Gastroesophageal sphincter (tissue), 3 donors: ENCODE measurements at regions not wholly inside any gene's neighbourhood (a gene's known extent, or its start where the extent isn't known, plus 50 kb on each side); places are given as distances from the start of the nearest gene placed in this dataset.

Source experiments
- CTCF ChIP-seq, 4 experiments: fragments of 200-600 bp in 2 of 4; fragments of 450-650 bp in 2 of 4; sonication (generic) in 1 of 4; IDR thresholded peaks; one replicate each; pipeline ENCODE4 v1.5.1; 2017 to 2019; ENCODE audit warnings: antibody characterized with exemption in 4 of 4, mild to moderate bottlenecking in 2 of 4, moderate library complexity in 2 of 4
- POLR2A ChIP-seq, 2 donors: fragments of 450-650 bp; IDR thresholded peaks; one replicate each; pipeline ENCODE4 v1.6.1; 2017; ENCODE audit warnings: antibody characterized with exemption in 2 of 2, mild to moderate bottlenecking in 2 of 2, moderate library complexity in 1 of 2
- POLR2AphosphoS5 ChIP-seq: sonication (generic); formaldehyde crosslinking; IDR thresholded peaks from one replicate; pipeline ENCODE4 v1.6.1; 2017; ENCODE audit warnings: antibody characterized with exemption

DNA sequence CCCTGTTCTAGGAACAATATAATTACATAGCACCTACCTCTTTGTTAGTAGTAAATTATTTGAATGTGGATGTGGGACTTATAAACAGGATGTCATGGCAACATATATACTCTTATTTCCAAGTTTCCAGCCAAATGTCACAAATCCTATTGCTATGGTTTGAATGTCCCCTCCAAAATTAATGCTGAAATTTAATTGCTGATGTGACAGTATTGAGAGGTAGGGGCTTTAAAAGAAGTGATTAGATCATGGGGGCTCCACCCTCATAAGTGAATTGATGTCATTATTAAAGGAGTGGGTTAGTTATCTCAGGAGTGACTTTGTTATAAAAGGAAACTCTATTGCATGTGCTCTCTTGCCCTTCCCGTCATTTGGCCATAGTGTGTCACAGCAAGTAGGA, 164.2 kb upstream of the ATF7IP start:
- TF ChIP-seq POLR2AphosphoS5 (no peak), CTCF (IDR thresholded peaks at IDR 0.05) (no peak), POLR2A (IDR thresholded peaks at IDR 0.05) (no peak)
